ENCODE measurements at regions not wholly inside any gene's neighbourhood (a gene's known extent, or its start where the extent isn't known, plus 50 kb on each side); places are given as distances from the start of the nearest gene placed in this dataset.
"Not testable (repeated sequence)": the region's sequence is repeated elsewhere in the genome, so short reads cannot be mapped to it uniquely, and the experiment has no call there.

DNA sequence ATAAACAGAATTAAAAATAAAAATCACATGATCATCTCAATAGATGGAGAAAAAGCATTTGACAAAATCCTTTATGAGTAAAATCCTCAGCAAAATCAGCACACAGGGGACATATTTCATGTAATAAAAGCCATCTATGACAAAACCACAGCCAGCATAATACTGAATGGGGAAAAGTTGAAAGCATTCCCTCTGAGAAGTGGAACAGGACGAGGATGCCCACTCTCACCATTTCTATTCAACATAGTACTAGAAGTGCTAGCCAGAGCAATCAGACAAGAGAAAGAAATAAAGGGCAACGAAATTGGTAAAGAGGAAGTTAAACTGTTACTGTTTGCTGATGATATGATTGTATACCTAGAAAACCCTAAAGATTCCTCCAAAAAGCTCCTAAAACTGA lies 80.5 kb downstream of the TMEM212 start:
- TF ChIP-seq, protein P1, sequence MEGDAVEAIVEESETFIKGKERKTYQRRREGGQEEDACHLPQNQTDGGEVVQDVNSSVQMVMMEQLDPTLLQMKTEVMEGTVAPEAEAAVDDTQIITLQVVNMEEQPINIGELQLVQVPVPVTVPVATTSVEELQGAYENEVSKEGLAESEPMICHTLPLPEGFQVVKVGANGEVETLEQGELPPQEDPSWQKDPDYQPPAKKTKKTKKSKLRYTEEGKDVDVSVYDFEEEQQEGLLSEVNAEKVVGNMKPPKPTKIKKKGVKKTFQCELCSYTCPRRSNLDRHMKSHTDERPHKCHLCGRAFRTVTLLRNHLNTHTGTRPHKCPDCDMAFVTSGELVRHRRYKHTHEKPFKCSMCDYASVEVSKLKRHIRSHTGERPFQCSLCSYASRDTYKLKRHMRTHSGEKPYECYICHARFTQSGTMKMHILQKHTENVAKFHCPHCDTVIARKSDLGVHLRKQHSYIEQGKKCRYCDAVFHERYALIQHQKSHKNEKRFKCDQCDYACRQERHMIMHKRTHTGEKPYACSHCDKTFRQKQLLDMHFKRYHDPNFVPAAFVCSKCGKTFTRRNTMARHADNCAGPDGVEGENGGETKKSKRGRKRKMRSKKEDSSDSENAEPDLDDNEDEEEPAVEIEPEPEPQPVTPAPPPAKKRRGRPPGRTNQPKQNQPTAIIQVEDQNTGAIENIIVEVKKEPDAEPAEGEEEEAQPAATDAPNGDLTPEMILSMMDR (IDR thresholded peaks at IDR 0.05; ENCODE audit: low read length) = not testable (repeated sequence)
- TF ChIP-seq EZH2 (optimal IDR thresholded peaks at IDR 0.05; ENCODE audit: low read depth, low read length) = not testable (repeated sequence)
